ENCODE measurements at regions not wholly inside any gene's neighbourhood (a gene's known extent, or its start where the extent isn't known, plus 50 kb on each side); places are given as distances from the start of the nearest gene placed in this dataset.

- no peak overlapping the region for H4K8ac ChIP-seq (replicated peaks; ENCODE audit: insufficient read length, low read depth, low read length)
- H3K79me1 ChIP-seq (ENCODE audit: insufficient read depth, low read depth, low read length, poor library complexity, severe bottlenecking) = no peaks in the 10 kb centered on the region
- no peak overlapping the region for H2AFZ ChIP-seq (ENCODE audit: low read length)
- H3K23me2 ChIP-seq (ENCODE audit: insufficient read length, low read depth, low read length, poor library complexity, severe bottlenecking) = no peaks in the 10 kb centered on the region
- H2BK12ac ChIP-seq (ENCODE audit: insufficient read length, low read depth, low read length) = no peak overlapping the region
- Mint-ChIP-seq H3K9me3 (no peaks in the 10 kb centered on the region; a peak in 1 of 5 replicates), H3K4me1 (peaks cover 0 to 2% of the 10 kb centered on the region in 2 experiments; a peak in 1 of 4 replicates), H3K27ac (no peak overlapping the region; a peak in 1 of 7 replicates), H3K27me3 (ENCODE audit: low read depth) (peaks cover 3% of the 10 kb centered on the region), H3K4me3 (no peak overlapping the region), H3K36me3 (ENCODE audit: insufficient read depth in 1 of 3, low read depth in 3 of 3) (peaks cover 0 to 7% (median 3%) of the 10 kb centered on the region in 3 experiments; a peak in 1 of 7 replicates)
- H3K79me2 ChIP-seq (ENCODE audit: insufficient read depth, low read length) = no peaks in the 10 kb centered on the region
- no peak overlapping the region for H3K4ac ChIP-seq (ENCODE audit: low read depth, low read length)
- DNase-seq = no peak
- H3K18ac ChIP-seq (ENCODE audit: insufficient read length, low read depth, low read length) = no peak overlapping the region
- no peak overlapping the region for H3K27ac ChIP-seq (ENCODE audit: insufficient read length, low read depth, low read length)
- H3K27me3 ChIP-seq (ENCODE audit: insufficient read depth, low read length) = no peaks in the 10 kb centered on the region
- H4K91ac ChIP-seq (ENCODE audit: insufficient read length, low read depth, low read length) = no peak overlapping the region
- no peak overlapping the region for H3K23ac ChIP-seq (ENCODE audit: insufficient read length, low read depth, low read length)
- no CpG with 5 or more reads among the region's 4 CpGs for WGBS (ENCODE audit: extremely low coverage, insufficient read length, low lambda C conversion rate)
- no peak overlapping the region for H3K9ac ChIP-seq (ENCODE audit: extremely low read depth, insufficient read length, low read length)
- H2BK20ac ChIP-seq (ENCODE audit: low read depth, low read length, poor library complexity, severe bottlenecking) = no peak overlapping the region
- H3K56ac ChIP-seq (ENCODE audit: insufficient read length, low read depth, low read length) = no peak overlapping the region
- no peak overlapping the region for H4K5ac ChIP-seq (ENCODE audit: insufficient read length, low read depth, low read length)
- TF ChIP-seq CTCF (conservative IDR thresholded peaks at IDR 0.05) = no peak
- no peak overlapping the region for H3T11ph ChIP-seq (ENCODE audit: low read length)
- H2BK120ac ChIP-seq (ENCODE audit: low read depth, low read length, poor library complexity, severe bottlenecking) = no peak overlapping the region
- H2AK5ac ChIP-seq (ENCODE audit: insufficient read length, low read length) = no peak overlapping the region
- H3K4me1 ChIP-seq (ENCODE audit: insufficient read depth, low read length) = no peaks in the 10 kb centered on the region
- no peaks in the 10 kb centered on the region for H4K20me1 ChIP-seq (ENCODE audit: control insufficient read depth, insufficient read depth, insufficient read length)
- no peaks in the 10 kb centered on the region for H3K9me3 ChIP-seq (ENCODE audit: control insufficient read depth, low read depth, low read length)
- H3K4me2 ChIP-seq (ENCODE audit: insufficient read depth, insufficient read length, low read length) = no peak overlapping the region
- no peak overlapping the region for H2BK15ac ChIP-seq (ENCODE audit: low read depth, low read length)
- peak overlapping the region; percentile 51; the same call in 1 of the 2 replicates for H3K14ac ChIP-seq (ENCODE audit: insufficient read depth, low read length)
- no peak overlapping the region for H2BK5ac ChIP-seq (ENCODE audit: insufficient read length, low read length)
Measured at GRCh38 chr13:50762969-50763567, 80.4 kb downstream of the DLEU7 start.

Measured in H9 (cell line).